ENCODE measurements at regions not wholly inside any gene's neighbourhood (a gene's known extent, or its start where the extent isn't known, plus 50 kb on each side); places are given as distances from the start of the nearest gene placed in this dataset.

- H3K4me3 ChIP-seq (replicated peaks; ENCODE audit: insufficient read depth, low read length), result no peak overlapping the region
- H3K27me3 ChIP-seq (ENCODE audit: insufficient read depth, poor library complexity, severe bottlenecking), result no peaks in the 10 kb centered on the region
- no peak for DNase-seq (ENCODE audit: low read depth in 1 of 2, low spot score in 1 of 2)
- no peak overlapping the region for H3K27ac ChIP-seq (replicated peaks)
- TF ChIP-seq POLR2AphosphoS5 (IDR thresholded peaks at IDR 0.05; ENCODE audit: low read depth) (no peak), SPI1 (IDR thresholded peaks at IDR 0.05; ENCODE audit: borderline replicate concordance, low read depth) (no peak), CTCF (IDR thresholded peaks at IDR 0.05; ENCODE audit: insufficient read depth, low read length) (no peak), REST (IDR thresholded peaks at IDR 0.05; ENCODE audit: insufficient replicate concordance, low read depth) (no peak), GABPA (IDR thresholded peaks at IDR 0.05; ENCODE audit: low read depth) (no peak)
These were observed 92.8 kb downstream of the MARCHF4 start for GRCh38 chr2:216279459-216279858.

GRCh38 chr2:216279031-216279430 is 93.3 kb downstream of the MARCHF4 start:
- TF ChIP-seq REST (IDR thresholded peaks at IDR 0.05; ENCODE audit: insufficient replicate concordance, low read depth) (no peak), POLR2AphosphoS5 (IDR thresholded peaks at IDR 0.05; ENCODE audit: low read depth) (no peak), SPI1 (IDR thresholded peaks at IDR 0.05; ENCODE audit: borderline replicate concordance, low read depth) (no peak), GABPA (IDR thresholded peaks at IDR 0.05; ENCODE audit: low read depth) (no peak), CTCF (IDR thresholded peaks at IDR 0.05; ENCODE audit: insufficient read depth, low read length) (no peak)
- Histone ChIP-seq H3K27me3 (ENCODE audit: insufficient read depth, poor library complexity, severe bottlenecking) (no peaks in the 10 kb centered on the region), H3K27ac (replicated peaks) (no peak overlapping the region), H3K4me3 (replicated peaks; ENCODE audit: insufficient read depth, low read length) (no peak overlapping the region)
- no peak for DNase-seq (ENCODE audit: low read depth in 1 of 2, low spot score in 1 of 2)

- H3K27ac ChIP-seq (replicated peaks), result no peak overlapping the region
- no peak for DNase-seq (ENCODE audit: low read depth in 1 of 2, low spot score in 1 of 2)
- TF ChIP-seq CTCF (IDR thresholded peaks at IDR 0.05; ENCODE audit: insufficient read depth, low read length), result no peak
- no peak for TF ChIP-seq SPI1 (IDR thresholded peaks at IDR 0.05; ENCODE audit: borderline replicate concordance, low read depth)
- H3K27me3 ChIP-seq (ENCODE audit: insufficient read depth, poor library complexity, severe bottlenecking), result peaks cover 2% of the 10 kb centered on the region
- no peak overlapping the region for H3K4me3 ChIP-seq (replicated peaks; ENCODE audit: insufficient read depth, low read length)
These were observed 96.4 kb downstream of the MARCHF4 start for GRCh38 chr2:216275890-216276289.

- H3K4me3 ChIP-seq (replicated peaks; ENCODE audit: insufficient read depth, low read length), result no peak overlapping the region
- peaks cover 2% of the 10 kb centered on the region for H3K27me3 ChIP-seq (ENCODE audit: insufficient read depth, poor library complexity, severe bottlenecking)
- DNase-seq (ENCODE audit: low read depth in 1 of 2, low spot score in 1 of 2), result no peak
- no peak overlapping the region for H3K27ac ChIP-seq (replicated peaks)
- TF ChIP-seq CTCF (IDR thresholded peaks at IDR 0.05; ENCODE audit: insufficient read depth, low read length) (no peak), REST (IDR thresholded peaks at IDR 0.05; ENCODE audit: insufficient replicate concordance, low read depth) (no peak), SPI1 (IDR thresholded peaks at IDR 0.05; ENCODE audit: borderline replicate concordance, low read depth) (no peak), GABPA (IDR thresholded peaks at IDR 0.05; ENCODE audit: low read depth) (no peak), POLR2AphosphoS5 (IDR thresholded peaks at IDR 0.05; ENCODE audit: low read depth) (no peak)
These were observed 98.0 kb downstream of the MARCHF4 start for GRCh38 chr2:216274194-216274840.

All from HL-60 (cell line).